ENCODE measurements at regions not wholly inside any gene's neighbourhood (a gene's known extent, or its start where the extent isn't known, plus 50 kb on each side); places are given as distances from the start of the nearest gene placed in this dataset.
"Not testable (repeated sequence)": the region's sequence is repeated elsewhere in the genome, so short reads cannot be mapped to it uniquely, and the experiment has no call there.

GRCh38 chr13:54415753-54416366 is 1387.2 kb downstream of the OLFM4 start:
- H3K36me3 ChIP-seq, result no peaks in the 10 kb centered on the region

GRCh38 chr13:54422946-54423345 is 1394.3 kb downstream of the OLFM4 start:
- not testable (repeated sequence) for H3K27ac ChIP-seq; H3K4me1 ChIP-seq; DNase-seq (ENCODE audit: low spot score in 2 of 2); H3K36me3 ChIP-seq; H3K9me3 ChIP-seq; H3K4me3 ChIP-seq; H3K27me3 ChIP-seq
- 74 to 78% methylated on average over 15 of the region's 15 CpGs for WGBS, 2 donors

More at GRCh38 chr13:54415753-54416366, 1387.2 kb downstream of the OLFM4 start:
- peaks cover 0 to 5% (median 0%) of the 10 kb centered on the region in 4 donors for H3K9me3 ChIP-seq
- 87 to 88% methylated on average over 4 to 6 of the region's 6 CpGs for WGBS, 2 donors
- no peak overlapping the region for H3K4me3 ChIP-seq
- H3K27me3 ChIP-seq, result no peaks in the 10 kb centered on the region
- no peak for DNase-seq (ENCODE audit: low spot score in 2 of 2)
- TF ChIP-seq CTCF (IDR thresholded peaks at IDR 0.05) (no peak), POLR2A (IDR thresholded peaks at IDR 0.05) (no peak), EP300 (IDR thresholded peaks at IDR 0.05) (no peak)
- H3K4me1 ChIP-seq, result no peaks in the 10 kb centered on the region
- H3K27ac ChIP-seq, result no peak overlapping the region

GRCh38 chr13:54424344-54424743 is 1395.7 kb downstream of the OLFM4 start:
- no peaks in the 10 kb centered on the region for H3K4me1 ChIP-seq
- WGBS, 2 donors, result 67 to 72% methylated on average over 2 of the region's 2 CpGs
- H3K9me3 ChIP-seq, result no peaks in the 10 kb centered on the region
- H3K27ac ChIP-seq, result no peak overlapping the region
- no peak overlapping the region for H3K4me3 ChIP-seq
- TF ChIP-seq POLR2A (IDR thresholded peaks at IDR 0.05), result no peak
- no peak for TF ChIP-seq CTCF (IDR thresholded peaks at IDR 0.05)
- TF ChIP-seq EP300 (IDR thresholded peaks at IDR 0.05), result no peak
- no peaks in the 10 kb centered on the region for H3K27me3 ChIP-seq
- H3K36me3 ChIP-seq, result no peaks in the 10 kb centered on the region
- no peak for DNase-seq (ENCODE audit: low spot score in 2 of 2)

- Histone ChIP-seq H3K4me1 (no peaks in the 10 kb centered on the region), H3K27me3 (no peaks in the 10 kb centered on the region), H3K27ac (no peak overlapping the region), H3K9me3 (no peaks in the 10 kb centered on the region), H3K4me3 (no peak overlapping the region), H3K36me3 (no peaks in the 10 kb centered on the region)
- 75 to 79% methylated on average over 4 of the region's 4 CpGs for whole genome bisulfite sequencing, 2 donors
- TF ChIP-seq POLR2A (IDR thresholded peaks at IDR 0.05), result no peak
- TF ChIP-seq CTCF (IDR thresholded peaks at IDR 0.05), result no peak
- TF ChIP-seq EP300 (IDR thresholded peaks at IDR 0.05), result no peak
- no peak for DNase-seq (ENCODE audit: low spot score in 2 of 2)
Observed at GRCh38 chr13:54433493-54434206, 1405.0 kb downstream of the OLFM4 start.

- DNase-seq (ENCODE audit: low spot score in 2 of 2); H3K27ac ChIP-seq; H3K36me3 ChIP-seq; H3K27me3 ChIP-seq; H3K9me3 ChIP-seq; H3K4me1 ChIP-seq; H3K4me3 ChIP-seq: not testable (repeated sequence)
- WGBS, 2 donors, result 96 to 97% methylated on average over 24 of the region's 27 CpGs
Observed at GRCh38 chr13:54440853-54441400, 1412.3 kb downstream of the OLFM4 start.

- Histone ChIP-seq H3K9me3 (peaks cover 0 to 3% (median 0%) of the 10 kb centered on the region in 4 donors), H3K27ac (no peak overlapping the region), H3K4me3 (no peak overlapping the region), H3K36me3 (no peaks in the 10 kb centered on the region), H3K4me1 (no peaks in the 10 kb centered on the region), H3K27me3 (no peaks in the 10 kb centered on the region)
- no peak for TF ChIP-seq CTCF (IDR thresholded peaks at IDR 0.05)
- TF ChIP-seq EP300 (IDR thresholded peaks at IDR 0.05), result no peak
- no peak for TF ChIP-seq POLR2A (IDR thresholded peaks at IDR 0.05)
- DNase-seq (ENCODE audit: low spot score in 2 of 2), result no peak
- 84 to 88% methylated on average over 3 of the region's 3 CpGs for WGBS, 2 donors
Observed at GRCh38 chr13:54445453-54445852, 1416.8 kb downstream of the OLFM4 start.

Data from tibial nerve (tissue), 4 donors.